ENCODE measurements at regions not wholly inside any gene's neighbourhood (a gene's known extent, or its start where the extent isn't known, plus 50 kb on each side); places are given as distances from the start of the nearest gene placed in this dataset.

DNA sequence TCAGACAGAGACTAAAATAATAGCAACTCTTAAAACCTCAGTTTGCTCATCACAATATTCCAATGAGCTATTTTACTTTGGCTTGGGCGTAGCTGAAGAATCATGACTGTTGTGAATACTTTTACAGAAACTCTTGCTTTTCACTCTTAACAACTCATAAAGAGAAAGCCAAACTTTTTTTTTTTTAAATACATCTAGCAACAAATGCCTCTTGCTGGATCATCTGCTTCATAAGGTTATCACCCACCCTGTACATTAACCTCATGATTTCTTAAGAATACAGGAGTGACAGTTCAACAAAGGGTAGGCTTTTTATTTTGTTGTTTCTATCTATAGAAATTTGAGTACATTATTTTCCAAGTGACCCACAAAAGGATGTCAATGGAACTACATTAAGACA lies 307.4 kb upstream of the DDHD1 start:
- DNase-seq = no peak
- no peaks in the 10 kb centered on the region for H3K9me3 ChIP-seq (ENCODE audit: insufficient read depth, low read length, severe bottlenecking)
- H3K27ac ChIP-seq (ENCODE audit: low read length) = no peak overlapping the region
- no peak overlapping the region for H3K9ac ChIP-seq (ENCODE audit: low read depth, low read length)
- H3K27me3 ChIP-seq (ENCODE audit: insufficient read depth, low read length, poor library complexity) = no peaks in the 10 kb centered on the region
- H2AFZ ChIP-seq (ENCODE audit: low read depth, low read length) = no peak overlapping the region
- H3K4me3 ChIP-seq (ENCODE audit: low read depth in 1 of 2, low read length in 2 of 2) = no peak overlapping the region
- peaks cover 10% of the 10 kb centered on the region; the same call in 1 of the 2 replicates for H3K79me2 ChIP-seq (ENCODE audit: insufficient read depth, low read length)
- TF ChIP-seq, protein P1, sequence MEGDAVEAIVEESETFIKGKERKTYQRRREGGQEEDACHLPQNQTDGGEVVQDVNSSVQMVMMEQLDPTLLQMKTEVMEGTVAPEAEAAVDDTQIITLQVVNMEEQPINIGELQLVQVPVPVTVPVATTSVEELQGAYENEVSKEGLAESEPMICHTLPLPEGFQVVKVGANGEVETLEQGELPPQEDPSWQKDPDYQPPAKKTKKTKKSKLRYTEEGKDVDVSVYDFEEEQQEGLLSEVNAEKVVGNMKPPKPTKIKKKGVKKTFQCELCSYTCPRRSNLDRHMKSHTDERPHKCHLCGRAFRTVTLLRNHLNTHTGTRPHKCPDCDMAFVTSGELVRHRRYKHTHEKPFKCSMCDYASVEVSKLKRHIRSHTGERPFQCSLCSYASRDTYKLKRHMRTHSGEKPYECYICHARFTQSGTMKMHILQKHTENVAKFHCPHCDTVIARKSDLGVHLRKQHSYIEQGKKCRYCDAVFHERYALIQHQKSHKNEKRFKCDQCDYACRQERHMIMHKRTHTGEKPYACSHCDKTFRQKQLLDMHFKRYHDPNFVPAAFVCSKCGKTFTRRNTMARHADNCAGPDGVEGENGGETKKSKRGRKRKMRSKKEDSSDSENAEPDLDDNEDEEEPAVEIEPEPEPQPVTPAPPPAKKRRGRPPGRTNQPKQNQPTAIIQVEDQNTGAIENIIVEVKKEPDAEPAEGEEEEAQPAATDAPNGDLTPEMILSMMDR (IDR thresholded peaks at IDR 0.05; ENCODE audit: borderline replicate concordance, extremely low read depth, low read length, poor library complexity, severe bottlenecking) = no peak
- TF ChIP-seq EZH2 (IDR thresholded peaks at IDR 0.05; ENCODE audit: borderline replicate concordance, low read depth, low read length, severe bottlenecking) = no peak
- no peaks in the 10 kb centered on the region; the same call in 1 of the 2 replicates for H4K20me1 ChIP-seq (ENCODE audit: insufficient read depth, low read length)
- no peak for ATAC-seq (ENCODE audit: insufficient read depth, low read depth)
- no peaks in the 10 kb centered on the region for H3K36me3 ChIP-seq (ENCODE audit: insufficient read depth, low read length)
- H3K4me1 ChIP-seq (ENCODE audit: insufficient read depth, low read length) = 0 out of 2 replicates have a peak, but pooled peaks cover 3% of the 10 kb centered on the region
- no peak overlapping the region for H3K4me2 ChIP-seq (ENCODE audit: insufficient read depth, low read length)

DNA sequence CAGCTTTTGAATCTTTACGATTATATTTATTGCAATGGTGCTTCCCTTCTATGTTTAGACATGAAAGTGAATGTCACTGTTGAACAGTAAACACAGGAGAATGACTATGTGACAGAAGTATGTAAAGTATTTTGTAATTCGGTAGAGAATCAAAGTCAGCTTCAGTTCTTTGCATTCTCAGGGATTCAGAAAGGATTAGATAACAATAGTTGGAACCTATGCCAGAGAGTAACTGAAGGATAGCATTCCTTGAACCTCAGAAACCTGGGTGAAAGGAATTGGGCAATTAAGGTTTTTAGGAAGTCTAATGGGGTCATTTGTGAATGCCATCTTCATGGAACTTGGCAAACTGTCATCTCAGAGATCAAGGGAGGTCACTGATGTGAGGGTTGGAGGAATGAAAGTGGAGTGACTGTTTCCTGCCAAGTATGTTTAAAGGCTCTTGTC lies 305.3 kb upstream of the DDHD1 start:
- ATAC-seq (ENCODE audit: insufficient read depth, low read depth) (no peak), DNase-seq (no peak)
- Histone ChIP-seq H4K20me1 (ENCODE audit: insufficient read depth, low read length) (no peaks in the 10 kb centered on the region; the same call in 1 of the 2 replicates), H3K27ac (ENCODE audit: low read length) (no peak overlapping the region), H3K79me2 (ENCODE audit: insufficient read depth, low read length) (peaks cover 11% of the 10 kb centered on the region; the same call in 1 of the 2 replicates), H3K4me1 (ENCODE audit: insufficient read depth, low read length) (0 out of 2 replicates have a peak, but pooled peaks cover 3% of the 10 kb centered on the region), H3K9me3 (ENCODE audit: insufficient read depth, low read length, severe bottlenecking) (no peaks in the 10 kb centered on the region), H2AFZ (ENCODE audit: low read depth, low read length) (no peak overlapping the region), H3K9ac (ENCODE audit: low read depth, low read length) (no peak overlapping the region), H3K4me3 (ENCODE audit: low read depth in 1 of 2, low read length in 2 of 2) (no peak overlapping the region), H3K4me2 (ENCODE audit: insufficient read depth, low read length) (no peak overlapping the region), H3K36me3 (ENCODE audit: insufficient read depth, low read length) (no peaks in the 10 kb centered on the region), H3K27me3 (ENCODE audit: insufficient read depth, low read length, poor library complexity) (no peaks in the 10 kb centered on the region)
- no peak for TF ChIP-seq EZH2 (IDR thresholded peaks at IDR 0.05; ENCODE audit: borderline replicate concordance, low read depth, low read length, severe bottlenecking)

DNA sequence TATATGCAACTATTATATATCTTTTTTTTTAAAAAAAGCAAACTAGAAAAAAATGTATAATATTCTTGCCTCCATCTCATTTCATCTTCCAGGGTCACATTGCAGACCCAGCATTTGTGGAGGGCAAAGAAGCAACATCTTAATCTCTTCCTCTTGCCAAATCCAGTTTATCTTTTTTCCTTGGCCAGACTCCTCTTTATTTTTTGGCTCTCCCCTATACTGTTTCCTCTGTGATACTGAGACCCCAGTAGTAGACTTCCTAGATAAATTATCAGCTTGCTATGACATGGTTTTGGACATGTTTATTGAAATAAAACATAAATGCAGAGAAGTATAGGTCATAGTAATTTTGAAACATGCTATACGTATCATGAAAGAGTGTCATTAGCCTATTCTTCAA lies 303.8 kb upstream of the DDHD1 start:
- Histone ChIP-seq H3K9ac (ENCODE audit: low read depth, low read length) (no peak overlapping the region), H3K4me1 (ENCODE audit: insufficient read depth, low read length) (0 out of 2 replicates have a peak, but pooled peaks cover 3% of the 10 kb centered on the region), H3K9me3 (ENCODE audit: insufficient read depth, low read length, severe bottlenecking) (no peaks in the 10 kb centered on the region), H3K79me2 (ENCODE audit: insufficient read depth, low read length) (peaks cover 11% of the 10 kb centered on the region; the same call in 1 of the 2 replicates), H2AFZ (ENCODE audit: low read depth, low read length) (no peak overlapping the region), H3K4me3 (ENCODE audit: low read depth in 1 of 2, low read length in 2 of 2) (no peak overlapping the region), H3K27ac (ENCODE audit: low read length) (no peak overlapping the region), H4K20me1 (ENCODE audit: insufficient read depth, low read length) (no peaks in the 10 kb centered on the region; the same call in 1 of the 2 replicates), H3K4me2 (ENCODE audit: insufficient read depth, low read length) (no peak overlapping the region), H3K36me3 (ENCODE audit: insufficient read depth, low read length) (no peaks in the 10 kb centered on the region), H3K27me3 (ENCODE audit: insufficient read depth, low read length, poor library complexity) (no peaks in the 10 kb centered on the region)
- ATAC-seq (ENCODE audit: insufficient read depth, low read depth) (no peak), DNase-seq (no peak)
- TF ChIP-seq, protein P1 (IDR thresholded peaks at IDR 0.05; ENCODE audit: borderline replicate concordance, extremely low read depth, low read length, poor library complexity, severe bottlenecking) = no peak
- no peak for TF ChIP-seq EZH2 (IDR thresholded peaks at IDR 0.05; ENCODE audit: borderline replicate concordance, low read depth, low read length, severe bottlenecking)

DNA sequence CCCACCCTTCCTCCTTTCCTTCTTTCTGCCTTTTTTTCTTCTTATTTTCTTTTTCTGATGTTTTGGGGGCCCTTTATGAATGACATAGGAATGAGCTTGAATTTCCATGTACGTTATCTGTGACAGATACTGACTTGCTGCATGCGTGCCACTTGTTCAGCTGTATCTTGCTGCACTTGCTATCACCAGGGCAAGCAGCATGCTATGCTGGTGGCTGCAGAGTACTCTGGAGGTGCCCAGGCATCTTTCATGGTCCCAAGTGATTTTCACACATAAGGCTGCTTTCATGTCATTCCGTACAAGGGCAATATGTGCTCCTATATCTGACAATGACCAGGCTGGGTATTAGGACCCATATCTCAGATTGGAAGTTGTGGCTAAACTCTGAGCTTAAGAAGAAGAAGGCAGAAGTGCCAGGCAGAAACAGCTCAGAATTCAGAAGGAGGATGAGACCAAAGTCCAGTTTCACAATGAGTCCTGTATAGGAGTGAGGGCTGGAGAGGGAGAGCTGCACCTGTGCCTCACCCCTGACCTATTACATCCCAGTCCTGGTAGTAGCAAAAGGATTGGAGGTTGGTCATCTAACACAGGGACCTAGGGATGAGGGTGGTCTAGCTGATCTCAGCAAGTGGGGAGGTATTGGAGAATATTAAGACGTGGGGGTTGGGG lies 299.0 kb upstream of the DDHD1 start:
- ATAC-seq (ENCODE audit: insufficient read depth, low read depth) (no peak), DNase-seq (no peak)
- H3K9ac ChIP-seq (ENCODE audit: low read depth, low read length) = no peak overlapping the region
- H3K27me3 ChIP-seq (ENCODE audit: insufficient read depth, low read length, poor library complexity) = no peaks in the 10 kb centered on the region
- no peaks in the 10 kb centered on the region for H4K20me1 ChIP-seq (ENCODE audit: insufficient read depth, low read length)
- no peak for TF ChIP-seq EZH2 (IDR thresholded peaks at IDR 0.05; ENCODE audit: borderline replicate concordance, low read depth, low read length, severe bottlenecking)
- TF ChIP-seq, protein P1 (IDR thresholded peaks at IDR 0.05; ENCODE audit: borderline replicate concordance, extremely low read depth, low read length, poor library complexity, severe bottlenecking) = no peak
- H3K4me2 ChIP-seq (ENCODE audit: insufficient read depth, low read length) = no peak overlapping the region
- peaks cover 9% of the 10 kb centered on the region; the same call in 1 of the 2 replicates for H3K79me2 ChIP-seq (ENCODE audit: insufficient read depth, low read length)
- H3K27ac ChIP-seq (ENCODE audit: low read length) = no peak overlapping the region
- H3K4me1 ChIP-seq (ENCODE audit: insufficient read depth, low read length) = no peaks in the 10 kb centered on the region
- no peak overlapping the region for H3K4me3 ChIP-seq (ENCODE audit: low read depth in 1 of 2, low read length in 2 of 2)
- H3K36me3 ChIP-seq (ENCODE audit: insufficient read depth, low read length) = no peaks in the 10 kb centered on the region
- H3K9me3 ChIP-seq (ENCODE audit: insufficient read depth, low read length, severe bottlenecking) = no peaks in the 10 kb centered on the region
- H2AFZ ChIP-seq (ENCODE audit: low read depth, low read length) = no peak overlapping the region

All from DND-41 (cell line).